Epidermal melanocyte (primary cell): ENCODE measurements at regions not wholly inside any gene's neighbourhood (a gene's known extent, or its start where the extent isn't known, plus 50 kb on each side); places are given as distances from the start of the nearest gene placed in this dataset.
"Not testable (repeated sequence)": the region's sequence is repeated elsewhere in the genome, so short reads cannot be mapped to it uniquely, and the experiment has no call there.

Experiments
- DNase-seq: peaks from one replicate; pipeline ENCODE4 v3.0.0; 2011; ENCODE audit warnings: low spot score; ENCODE audit not compliant: insufficient read length

DNA sequence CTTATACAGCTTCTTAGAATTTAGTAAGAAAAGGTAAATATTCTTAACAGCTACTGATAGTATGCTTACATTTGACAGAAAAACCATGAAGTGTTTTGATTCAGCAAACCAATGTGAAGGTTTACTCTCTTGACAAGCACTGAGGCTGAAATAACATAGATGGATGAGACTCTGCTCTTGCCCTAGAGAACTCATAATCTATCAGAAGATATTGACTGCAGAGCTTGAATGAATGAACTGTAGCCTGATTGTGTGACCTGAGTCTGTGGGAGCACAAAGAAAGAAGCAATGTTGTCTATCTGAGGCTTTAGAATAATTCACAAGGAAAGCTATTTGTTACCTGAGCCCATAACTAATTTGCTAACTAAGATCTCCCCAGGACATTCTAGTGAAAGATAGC lies 1235.3 kb downstream of the OLFM4 start:
- DNase-seq: no peak

DNA sequence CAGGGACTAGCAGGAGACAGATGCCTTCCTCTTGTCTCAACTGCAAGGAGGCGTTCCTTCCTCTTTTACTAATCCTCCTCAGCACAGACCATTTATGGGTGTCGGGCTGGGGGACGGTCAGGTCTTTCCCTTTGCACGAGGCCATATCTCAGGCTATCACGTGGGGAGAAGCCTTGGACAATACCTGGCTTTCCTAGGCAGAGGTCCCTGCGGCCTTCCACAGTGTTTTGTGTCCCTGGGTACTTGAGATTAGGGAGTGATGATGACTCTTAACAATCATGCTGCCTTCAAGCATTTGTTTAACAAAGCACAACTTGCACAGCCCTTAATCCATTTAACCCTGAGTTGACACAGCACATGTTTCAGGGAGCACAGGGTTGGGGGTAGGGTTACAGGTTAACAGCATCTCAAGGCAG lies 1238.6 kb downstream of the OLFM4 start:
- not testable (repeated sequence) for DNase-seq

DNA sequence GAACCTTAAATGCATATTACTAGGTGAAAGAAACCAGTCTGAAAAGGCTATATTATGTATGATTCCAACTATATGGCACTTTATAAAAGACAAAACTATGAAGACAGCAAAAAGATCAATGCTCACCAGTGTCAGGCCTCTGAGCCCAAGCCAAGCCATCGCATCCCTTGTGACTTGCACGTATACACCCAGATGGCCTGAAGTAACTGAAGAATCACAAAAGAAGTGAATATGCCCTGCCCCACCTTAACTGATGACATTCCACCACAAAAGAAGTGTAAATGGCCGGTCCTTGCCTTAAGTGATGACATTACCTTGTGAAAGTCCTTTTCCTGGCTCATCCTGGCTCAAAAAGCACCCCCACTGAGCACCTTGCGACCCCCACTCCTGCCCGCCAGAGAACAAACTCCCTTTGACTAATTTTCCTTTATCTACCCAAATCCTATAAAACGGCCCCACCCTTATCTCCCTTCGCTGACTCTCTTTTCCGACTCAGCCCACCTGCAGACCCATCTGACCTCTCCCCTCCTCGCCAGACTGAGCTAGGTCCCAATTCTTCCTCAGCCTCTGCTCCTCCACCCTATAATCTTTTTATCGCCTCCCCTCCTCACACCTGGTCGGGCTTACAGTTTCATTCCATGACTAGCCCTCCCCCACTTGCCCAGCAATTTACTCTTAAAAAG lies 1239.5 kb downstream of the OLFM4 start:
- not testable (repeated sequence) for DNase-seq

DNA sequence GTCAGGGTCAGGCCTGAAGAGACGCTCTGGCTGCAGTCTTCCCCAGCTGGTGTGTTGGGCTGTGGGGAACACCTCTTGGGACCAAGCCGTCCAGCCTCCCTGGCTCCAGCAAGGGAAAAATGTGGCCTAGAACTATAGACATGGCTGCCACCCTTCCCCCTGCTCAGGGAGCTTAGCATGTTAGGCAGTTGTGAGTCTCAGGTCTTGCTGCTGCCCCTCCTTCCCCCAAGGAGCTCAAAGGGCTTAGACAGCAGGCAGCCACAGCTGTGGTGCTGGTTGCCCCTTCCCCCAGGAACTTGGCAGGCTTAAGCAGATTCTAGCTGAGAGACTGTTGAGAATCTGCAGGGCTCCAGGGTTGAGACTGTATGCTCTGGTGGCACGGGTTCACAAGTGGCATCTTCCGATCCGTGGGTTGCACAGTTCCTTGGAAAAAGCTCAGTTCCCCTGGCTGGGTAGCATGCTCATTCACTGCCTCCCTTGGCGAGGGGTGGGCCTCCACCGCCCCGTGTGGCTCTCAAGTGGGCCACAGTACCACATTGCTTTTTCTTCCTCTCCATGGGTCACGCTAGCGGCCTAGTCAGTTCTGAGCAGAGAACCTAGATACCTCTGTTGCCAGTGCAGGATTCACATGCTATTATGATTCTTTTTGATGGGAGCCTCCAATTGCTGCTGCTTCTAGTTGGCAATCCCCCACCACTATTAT lies 1258.6 kb downstream of the OLFM4 start:
- DNase-seq: no peak

DNA sequence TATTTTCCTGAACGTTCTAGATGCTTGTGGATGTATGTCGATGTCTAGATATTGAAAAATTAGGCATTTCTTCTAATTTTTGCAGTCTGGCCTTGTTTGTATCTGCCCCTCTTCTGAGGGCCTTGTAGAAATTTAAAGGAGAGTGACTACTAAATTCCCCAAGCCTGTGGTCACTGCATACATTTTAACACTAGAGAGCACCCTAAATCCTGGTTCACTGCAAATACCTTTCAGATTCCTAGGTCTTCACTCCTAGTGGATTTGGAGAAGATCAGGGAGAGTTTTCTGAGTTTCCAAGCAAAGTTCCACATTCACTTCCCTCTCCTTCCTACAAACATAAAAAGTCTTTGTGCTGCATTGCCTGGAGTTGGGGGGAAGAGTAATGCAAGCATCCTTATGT lies 1272.5 kb downstream of the OLFM4 start:
- no peak for DNase-seq

DNA sequence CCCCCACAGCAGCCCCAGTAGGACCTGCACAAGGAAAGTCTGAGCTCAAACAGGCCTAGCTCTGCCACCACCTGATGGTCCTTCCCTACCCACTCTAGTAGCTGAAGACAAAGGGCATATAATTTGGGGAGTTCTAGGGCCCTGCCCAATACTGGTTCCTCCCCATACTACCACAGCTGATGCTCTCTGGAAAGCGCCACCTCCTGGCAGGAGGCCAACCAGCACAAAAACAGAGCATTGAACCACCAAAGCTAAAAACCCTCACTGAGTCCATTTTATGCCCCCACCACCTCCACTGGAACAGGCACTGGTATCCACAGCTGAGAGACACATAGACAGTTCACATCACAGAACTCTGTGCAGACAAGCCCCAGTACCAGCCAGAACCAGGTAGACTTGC lies 1276.8 kb downstream of the OLFM4 start:
- no peak for DNase-seq

DNA sequence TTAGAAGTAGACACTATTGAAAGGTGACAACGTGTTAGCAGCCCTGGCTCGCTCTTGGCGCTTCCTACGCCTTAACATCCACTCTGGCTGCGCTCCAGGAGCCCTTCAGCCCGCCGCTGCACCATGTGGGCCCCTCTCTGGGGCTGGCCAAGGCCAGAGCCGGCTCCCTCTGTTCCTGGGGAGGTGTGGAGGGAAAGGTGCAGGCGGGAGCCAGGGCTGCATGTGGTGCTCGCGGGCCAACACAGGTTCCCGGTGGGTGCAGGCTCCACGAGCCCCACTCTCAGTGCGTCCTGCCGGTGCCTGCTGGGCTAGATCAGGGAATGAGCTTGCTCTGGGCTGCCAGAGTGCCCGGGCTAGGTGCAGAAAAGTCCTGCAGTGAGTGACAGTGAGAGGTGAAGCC lies 1284.3 kb downstream of the OLFM4 start:
- DNase-seq: no peak

DNA sequence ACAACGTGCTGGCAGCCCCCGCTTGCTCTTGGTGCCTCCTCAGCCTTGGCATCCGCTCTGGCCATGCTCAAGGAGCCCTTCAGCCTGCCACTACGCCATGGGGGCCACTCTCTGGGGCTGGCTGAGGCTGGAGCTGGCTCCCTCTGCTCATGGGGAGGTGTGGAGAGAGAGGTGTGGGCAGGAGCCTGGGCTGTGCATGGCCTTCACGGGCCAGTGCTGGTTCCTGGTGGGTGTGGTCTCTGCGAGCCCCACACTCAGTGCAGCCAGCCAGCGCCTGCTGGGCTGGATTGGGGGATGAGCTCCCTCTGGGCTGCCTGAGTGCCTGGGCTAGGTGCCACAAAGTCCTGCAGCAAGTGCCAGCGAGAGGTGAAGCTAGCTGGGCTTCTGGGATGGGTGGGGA lies 1289.1 kb downstream of the OLFM4 start:
- DNase-seq: no peak

DNA sequence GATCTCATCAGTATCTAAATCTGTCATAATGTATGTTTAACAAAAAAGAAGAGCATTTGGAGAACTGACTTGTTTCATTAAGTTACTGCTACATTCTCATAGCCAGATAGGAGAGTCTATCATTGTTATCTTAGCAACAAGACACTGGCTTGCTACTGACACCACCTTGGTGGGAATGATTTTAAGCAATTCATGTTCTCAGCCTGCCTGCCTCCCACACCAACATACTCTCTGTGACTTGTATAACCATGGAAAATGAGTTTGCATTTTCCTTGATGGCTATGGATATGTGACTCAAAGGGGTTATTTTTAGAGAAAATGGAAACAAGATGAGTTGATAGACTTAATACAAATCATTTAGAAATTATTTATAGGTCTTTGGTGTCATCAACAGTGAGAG lies 1308.9 kb downstream of the OLFM4 start:
- DNase-seq: no peak

DNA sequence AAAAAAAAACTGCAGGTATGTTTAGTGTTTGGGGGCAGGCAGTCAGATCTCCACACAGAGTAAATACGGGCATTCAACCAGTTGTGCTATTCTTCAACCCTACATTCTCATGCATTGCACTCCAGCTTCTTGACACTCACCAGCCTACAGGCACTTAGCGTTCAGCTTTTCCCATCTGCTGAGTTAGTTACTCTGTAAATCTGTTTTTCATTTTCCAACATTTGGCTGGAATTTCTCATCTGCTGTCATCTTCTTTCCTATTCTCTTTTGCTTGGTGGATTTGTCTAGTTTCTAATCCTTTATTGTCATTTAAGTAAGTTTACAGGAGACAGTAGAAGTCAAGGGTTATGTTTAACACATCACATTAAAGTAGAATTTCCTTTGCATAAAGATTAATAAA lies 1318.9 kb downstream of the OLFM4 start:
- no peak for DNase-seq

DNA sequence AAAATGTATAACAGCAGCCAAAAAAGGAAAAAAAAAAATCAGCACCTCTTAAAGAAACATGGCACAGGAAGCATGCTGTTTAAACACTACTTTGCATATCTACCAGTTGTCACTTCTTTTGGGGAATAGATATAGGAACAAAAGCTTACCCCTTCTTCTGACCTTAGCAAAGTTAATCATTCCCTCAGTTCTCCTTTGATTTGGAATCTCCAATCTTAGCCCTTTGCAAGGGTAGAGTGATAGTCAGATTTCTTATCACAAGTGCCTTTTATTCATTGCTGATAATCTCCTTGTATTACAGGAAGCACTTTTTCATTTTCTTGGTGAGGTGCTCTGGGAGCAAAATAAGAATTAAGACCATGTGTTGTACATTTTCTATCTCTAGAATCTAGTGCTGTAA lies 1327.6 kb downstream of the OLFM4 start:
- DNase-seq: no peak

DNA sequence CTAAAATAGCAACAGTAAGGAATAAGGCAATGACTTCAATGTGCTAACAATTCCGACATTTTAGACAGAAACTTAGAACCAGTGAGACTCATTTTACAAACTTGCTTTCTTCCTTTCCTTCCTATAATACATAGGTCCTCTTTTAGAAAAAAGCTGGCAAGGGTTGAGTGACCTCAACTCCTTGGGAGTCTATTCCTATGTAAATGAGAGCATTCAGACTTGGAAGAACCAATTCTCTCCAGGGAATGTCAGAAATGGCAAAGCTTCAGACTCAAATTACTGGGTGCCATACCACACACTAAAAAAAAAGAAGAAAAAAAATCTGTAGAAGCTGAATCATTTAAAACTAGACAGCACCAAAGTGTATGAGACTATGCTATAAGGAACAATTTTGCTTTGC lies 1328.2 kb downstream of the OLFM4 start:
- DNase-seq: no peak

DNA sequence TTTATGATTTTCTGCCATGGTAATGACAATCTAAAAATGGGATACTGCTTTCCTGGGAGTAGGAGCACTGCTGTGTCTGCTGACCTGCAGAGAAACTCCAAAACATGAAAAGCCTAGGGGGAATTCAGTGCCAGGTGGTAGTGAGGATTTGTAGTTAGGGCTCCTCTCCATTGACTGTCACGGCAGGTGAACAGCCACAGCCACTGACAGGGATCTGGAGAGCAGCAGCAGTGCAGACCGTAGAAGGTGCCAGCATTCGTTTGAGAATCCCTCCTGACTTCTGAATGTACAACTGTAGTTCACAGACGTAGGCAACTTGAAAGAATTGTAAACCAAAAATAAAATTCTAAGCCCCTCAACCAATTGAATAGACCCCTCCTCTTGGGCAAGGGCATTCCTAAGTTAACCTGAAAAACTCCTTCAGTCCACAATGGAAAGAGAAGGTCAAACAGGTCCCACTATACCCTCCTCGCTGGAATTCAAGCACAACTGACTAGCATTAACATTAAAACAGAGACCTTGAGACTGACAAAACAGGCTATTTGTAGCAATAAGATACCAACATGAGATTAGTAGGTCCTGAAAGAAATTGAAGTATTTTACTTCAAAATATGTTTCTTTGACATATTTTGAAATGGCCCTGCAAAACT lies 1328.8 kb downstream of the OLFM4 start:
- no peak for DNase-seq

DNA sequence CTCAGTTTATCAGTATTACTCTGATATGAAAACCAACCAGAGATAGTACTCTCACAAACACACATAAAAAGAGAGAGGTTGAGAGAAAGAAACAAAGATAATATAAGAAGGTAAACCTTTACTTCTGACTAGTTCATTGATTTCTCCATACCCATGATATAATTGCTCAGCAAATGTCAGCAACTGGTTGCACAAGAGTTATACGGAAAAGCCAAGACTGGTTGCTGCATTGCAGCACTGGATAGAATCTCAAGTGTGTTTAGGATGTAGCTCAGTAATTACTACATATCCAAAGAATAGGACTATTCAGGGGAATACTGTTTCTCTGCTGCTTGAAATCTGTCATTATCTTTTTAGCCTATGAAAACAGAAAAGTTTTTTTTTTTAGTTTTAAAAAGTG lies 1332.8 kb downstream of the OLFM4 start:
- no peak for DNase-seq

DNA sequence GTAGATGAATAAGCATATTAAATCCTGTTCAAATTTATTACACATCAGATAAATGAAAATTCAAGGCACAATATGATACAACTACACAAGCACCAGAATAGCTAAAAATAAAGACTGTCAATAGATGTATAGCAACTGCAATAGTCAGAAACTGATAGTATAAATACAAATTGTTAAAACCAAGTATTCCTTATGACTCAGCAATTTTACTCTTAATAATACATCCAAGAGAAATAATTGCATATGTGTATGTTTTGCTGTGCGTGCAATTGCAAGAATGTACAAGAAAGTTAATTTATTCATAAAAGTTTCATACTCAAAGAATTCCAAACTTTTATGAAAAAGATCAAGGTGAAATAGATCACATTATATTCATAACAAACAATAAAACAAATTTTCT lies 1338.1 kb downstream of the OLFM4 start:
- no peak for DNase-seq

DNA sequence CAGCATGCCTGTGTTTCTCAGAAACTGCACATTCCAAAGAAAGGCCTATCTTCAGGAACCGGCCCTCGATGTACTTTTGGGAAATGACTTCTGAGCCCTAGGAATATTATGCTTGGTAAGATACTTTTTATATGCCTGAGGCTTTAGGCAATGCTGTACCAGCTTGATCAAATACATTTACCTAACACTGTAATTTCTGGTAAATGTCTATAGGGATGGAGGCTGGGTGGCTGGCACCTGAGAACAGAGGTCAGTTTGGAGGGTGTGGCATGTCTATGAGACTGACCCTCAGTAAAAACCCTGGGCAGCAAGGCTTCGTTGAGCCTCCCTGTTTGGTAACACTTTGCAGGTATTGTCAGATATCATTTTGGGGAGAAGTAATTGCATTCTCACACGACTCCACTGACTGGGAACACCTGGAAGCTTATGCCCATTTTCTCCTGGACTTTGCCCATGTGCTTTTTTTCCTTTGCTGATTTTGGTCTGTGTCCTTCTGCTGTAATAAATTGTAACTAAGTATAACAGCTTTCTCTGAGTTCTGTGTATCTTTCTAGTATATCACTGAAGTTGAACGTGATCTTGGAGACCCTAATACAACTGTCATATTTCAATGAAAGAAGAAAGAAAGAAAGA lies 1339.1 kb downstream of the OLFM4 start:
- DNase-seq: no peak

DNA sequence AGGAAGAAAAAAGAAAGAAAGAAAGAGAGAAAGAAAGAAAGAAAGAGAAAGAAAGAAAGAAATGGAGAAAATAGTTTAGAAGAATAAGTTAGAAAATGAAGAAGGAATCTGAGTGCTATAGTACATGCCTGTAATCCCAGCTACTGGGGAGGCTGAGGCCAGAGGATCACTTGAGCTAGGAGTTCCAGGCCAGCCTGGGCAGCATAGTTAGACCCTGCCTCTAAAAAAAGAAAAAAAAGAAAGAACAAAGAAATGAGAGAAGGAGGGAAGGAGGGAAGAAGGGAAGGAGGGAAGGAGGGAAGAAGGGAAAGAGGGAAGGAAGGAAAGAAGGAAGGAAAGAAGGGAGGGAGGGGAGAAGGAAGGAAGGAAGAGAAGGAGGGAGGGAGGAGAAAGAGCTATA lies 1339.8 kb downstream of the OLFM4 start:
- DNase-seq: no peak

DNA sequence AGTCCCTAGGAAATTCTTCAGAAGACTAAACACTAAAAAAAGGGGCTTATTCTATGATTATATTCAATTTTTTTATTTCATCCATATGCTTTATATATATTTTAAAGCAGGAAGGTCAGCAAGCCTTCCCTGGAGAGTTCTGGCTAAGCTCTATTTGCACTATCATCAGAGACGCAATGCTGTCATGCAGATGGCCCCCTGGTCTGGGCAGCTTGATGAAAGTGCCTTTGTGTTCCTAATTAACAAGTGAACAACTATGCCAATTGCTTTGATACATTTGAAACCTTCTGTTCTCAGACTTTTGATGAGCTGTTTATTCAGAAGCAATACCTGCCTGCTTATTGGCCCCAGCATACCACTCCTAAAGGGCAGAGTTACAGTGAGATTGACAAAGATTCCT lies 1344.6 kb downstream of the OLFM4 start:
- no peak for DNase-seq

DNA sequence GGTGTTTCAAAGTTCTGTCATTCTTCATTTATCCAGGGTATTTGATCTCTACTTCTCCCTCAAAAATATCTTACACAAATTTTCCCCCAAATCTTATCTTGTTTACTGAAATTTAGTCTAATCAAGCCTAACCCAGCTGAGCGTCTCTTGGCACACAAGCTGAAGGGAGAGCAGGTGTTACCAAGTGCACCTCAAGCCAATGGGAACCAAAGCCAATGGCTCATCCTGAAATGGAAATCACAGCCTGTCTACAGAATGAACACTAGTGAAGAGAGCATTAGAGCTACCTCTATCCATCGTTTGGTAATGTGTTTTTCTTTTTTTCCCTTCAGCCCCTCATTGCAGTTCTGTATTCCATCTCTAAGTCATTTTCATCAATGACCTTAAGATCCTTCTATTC lies 1350.8 kb downstream of the OLFM4 start:
- DNase-seq: no peak

DNA sequence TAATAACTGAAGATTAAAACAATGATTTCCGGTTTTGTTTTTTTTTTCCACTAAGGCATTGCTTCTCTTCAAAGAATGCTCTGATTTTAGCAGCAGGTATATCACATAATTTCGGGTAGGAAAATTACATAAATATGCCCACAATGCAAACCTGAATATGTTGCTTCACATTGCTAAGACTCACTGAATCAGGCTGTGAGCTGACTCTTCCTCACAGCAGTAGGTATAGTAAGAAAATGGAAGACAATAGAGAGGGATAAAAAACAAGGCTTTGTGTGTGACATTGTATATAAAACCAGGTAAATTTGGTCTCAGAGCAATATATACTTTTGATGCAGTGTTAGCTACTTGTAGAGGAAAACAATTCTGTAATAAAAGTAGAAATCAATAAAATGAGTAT lies 1355.0 kb downstream of the OLFM4 start:
- no peak for DNase-seq

DNA sequence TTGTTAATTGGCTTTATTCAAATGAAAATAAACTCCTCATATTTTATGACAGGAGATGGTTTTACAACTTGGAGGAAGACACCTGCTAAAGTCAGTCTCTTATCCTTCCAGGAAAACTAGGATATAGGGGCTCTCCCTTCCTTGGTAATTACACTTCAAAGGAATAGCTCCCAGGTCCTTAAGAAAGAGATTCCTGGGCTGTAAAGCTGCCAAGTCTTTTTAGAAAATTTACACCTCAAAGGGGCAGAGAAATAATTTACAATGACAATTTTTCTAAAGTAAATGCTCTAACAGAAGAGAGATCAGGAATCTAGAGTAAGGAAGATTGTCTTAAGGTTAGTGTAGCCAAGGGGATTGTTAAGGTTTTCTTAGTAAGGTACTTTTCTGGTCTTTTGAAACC lies 1359.0 kb downstream of the OLFM4 start:
- no peak for DNase-seq

DNA sequence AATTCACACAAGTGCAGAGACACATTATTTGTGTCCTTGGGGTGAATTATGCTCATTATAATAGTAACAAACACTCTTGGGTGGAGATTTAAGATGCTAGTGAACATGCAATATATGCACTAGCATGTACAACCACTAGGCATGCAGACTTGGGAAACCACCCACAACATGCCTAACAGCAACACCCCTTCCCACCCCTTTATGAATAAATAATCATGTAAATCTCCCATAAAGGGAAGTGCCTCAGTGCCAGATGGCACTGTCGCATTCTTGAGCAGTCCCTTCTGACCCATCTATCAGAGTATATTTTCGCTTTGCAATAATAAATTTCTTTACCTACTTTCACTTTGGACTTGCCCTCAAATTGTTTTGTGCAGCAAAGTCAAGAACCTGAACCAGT lies 1362.2 kb downstream of the OLFM4 start:
- DNase-seq: no peak
